K562 (cell line): ENCODE measurements at regions not wholly inside any gene's neighbourhood (a gene's known extent, or its start where the extent isn't known, plus 50 kb on each side); places are given as distances from the start of the nearest gene placed in this dataset.

Experiments used
- ATAC-seq: fragments of 200-7000 bp; cut with Tn5 transposase; 3 replicates; pipeline ENCODE4 v1.9.1; 2020; ENCODE audit warnings: moderate library complexity
- BruUV-seq: library from RNA; stranded (reverse); fragments of 400-500 nt; replicated peaks from 2 replicates; lab custom pipeline; 2021; lab: Mats Ljungman, UMichigan
- CTCF ChIA-PET: fragments of 300-600 bp; formaldehyde crosslinking; extraction: SDS; loops from one replicate; lab custom pipeline; 2021; ENCODE audit warnings: low intra/inter-chr PET ratio; lab: Yijun Ruan, JAX
- POLR2A ChIA-PET: fragments of 300-600, 350-650 bp; sonication (Branson Sonifier 250); formaldehyde crosslinking; extraction: SDS; loops from one replicate; lab custom pipeline; 2021; ENCODE audit warnings: antibody characterized with exemption, inconsistent platforms; lab: Yijun Ruan, JAX
- DNase-seq, 4 experiments: peaks; one replicate each; pipeline versions ENCODE4 v3.0.0 to v3.0.0-alpha.2; 2011 to 2018; ENCODE audit warnings: low spot score in 3 of 4, mixed read lengths in 3 of 4; ENCODE audit errors: extremely low read depth in 1 of 4
- FAIRE-seq: peaks from 2 replicates; lab custom pipeline; 2011; peaks lifted over from hg19 to GRCh38; lab: Jason Lieb, UNC
- H2AFZ ChIP-seq: 2 replicates; pipeline ENCODE4 v1.6.0; 2011; ENCODE audit warnings: low read depth, low read length, control low read depth, inconsistent platforms
- H3K27ac ChIP-seq: fragments of 200-600 bp; 3 replicates; pipeline ENCODE4 v1.8.0; 2011; ENCODE audit warnings: low read depth, mild to moderate bottlenecking, control low read depth, inconsistent platforms, low read length, moderate library complexity, mixed read lengths; ENCODE audit errors: extremely low read depth
- H3K27me3 ChIP-seq, 2 experiments: fragments of 300-600 bp in 1 of 2; 2 replicates in 1 of 2; 3 replicates in 1 of 2; pipeline versions ENCODE4 v1.6.0 to v1.8.0; 2011; ENCODE audit warnings: inconsistent platforms in 2 of 2, low read length in 2 of 2, mild to moderate bottlenecking in 1 of 2, mixed read lengths in 1 of 2, moderate library complexity in 1 of 2; ENCODE audit not compliant: control insufficient read depth in 2 of 2, insufficient read depth in 2 of 2
- H3K36me3 ChIP-seq: fragments of 300-600 bp; 3 replicates; pipeline ENCODE4 v1.8.0; 2011; ENCODE audit warnings: mild to moderate bottlenecking, low read length, inconsistent platforms; ENCODE audit not compliant: control insufficient read depth, insufficient read depth
- H3K4me1 ChIP-seq, 2 experiments: fragments of 200-600 bp in 1 of 2; replicated peaks in 1 of 2; 2 replicates in 1 of 2; 3 replicates in 1 of 2; pipeline versions ENCODE4 v1.5.1 to v1.8.0; 2011; ENCODE audit warnings: inconsistent platforms in 2 of 2, low read length in 2 of 2, mild to moderate bottlenecking in 1 of 2, mixed read lengths in 1 of 2, moderate library complexity in 1 of 2; ENCODE audit not compliant: control insufficient read depth in 2 of 2, insufficient read depth in 2 of 2
- H3K4me2 ChIP-seq: 2 replicates; pipeline ENCODE4 v1.6.1; 2011; ENCODE audit warnings: low read length, control low read depth, inconsistent platforms, mixed read lengths; ENCODE audit not compliant: insufficient read depth
- H3K4me3 ChIP-seq: fragments of 200-600 bp; sonication (generic), shearing (Covaris generic); 2 replicates; pipeline ENCODE4 v1.5.1; 2016; ENCODE audit warnings: control low read depth, inconsistent platforms
- H3K79me2 ChIP-seq: fragments of 200-600 bp; 3 replicates; pipeline ENCODE4 v1.8.0; 2011; ENCODE audit warnings: low read length, inconsistent platforms; ENCODE audit not compliant: control insufficient read depth, insufficient read depth
- H3K9ac ChIP-seq, 2 experiments: 2 replicates each; pipeline versions ENCODE4 v1.6.0 to v1.6.1; 2011; ENCODE audit warnings: low read depth in 2 of 2, low read length in 2 of 2, control low read depth in 1 of 2, inconsistent platforms in 1 of 2, mild to moderate bottlenecking in 1 of 2, mixed read lengths in 1 of 2; ENCODE audit not compliant: insufficient read depth in 1 of 2
- H3K9me1 ChIP-seq: one replicate; pipeline ENCODE4 v1.6.0; 2011; ENCODE audit warnings: inconsistent platforms, mild to moderate bottlenecking, low read length, moderate library complexity; ENCODE audit not compliant: control insufficient read depth, insufficient read depth
- H3K9me3 ChIP-seq: replicated peaks from 2 replicates; pipeline ENCODE4 v1.5.1; 2011; ENCODE audit warnings: low read depth, low read length, inconsistent platforms; ENCODE audit not compliant: control insufficient read depth, insufficient read depth
- H4K20me1 ChIP-seq: replicated peaks from 2 replicates; pipeline ENCODE4 v1.6.1; 2011; ENCODE audit warnings: low read length, inconsistent platforms, mixed read lengths; ENCODE audit not compliant: control insufficient read depth, insufficient read depth
- BRD9 ChIP-seq: fragments of 450-650 bp; IDR thresholded peaks from 2 replicates; pipeline ENCODE4 v1.6.1; 2018; ENCODE audit warnings: low read depth; ENCODE audit not compliant: partially characterized antibody
- ETV5 ChIP-seq: sonication (generic); formaldehyde crosslinking; IDR thresholded peaks from 2 replicates; pipeline ENCODE4 v1.4.0; 2020; ENCODE audit warnings: low read depth, mild to moderate bottlenecking, missing genetic modification reagents
- SIRT6 ChIP-seq: IDR thresholded peaks from one replicate; pipeline ENCODE4 v1.6.1; 2012; ENCODE audit warnings: low read depth, mild to moderate bottlenecking, control low read depth, inconsistent platforms, low read length, moderate library complexity
- THRB ChIP-seq: fragments of 450-650 bp; formaldehyde crosslinking; conservative IDR thresholded peaks from 2 replicates; pipeline ENCODE4 v1.4.0; 2022; ENCODE audit warnings: mild to moderate bottlenecking, missing genetic modification characterization
- ZNF695 ChIP-seq: fragments of 450-650 bp; formaldehyde crosslinking; IDR thresholded peaks from 2 replicates; pipeline ENCODE4 v1.4.0; 2020; ENCODE audit warnings: mild to moderate bottlenecking, moderate library complexity
- WGBS: fragments of 100-300 bp; shearing (Covaris generic); methylation state at CpG from one replicate; pipeline ENCODE4 v1.1.6; 2016; ENCODE audit warnings: low coverage, mixed read lengths; ENCODE audit not compliant: insufficient coverage; ENCODE audit errors: missing lambda C conversion rate; 5-methylcytosine and 5-hydroxymethylcytosine counted together
- in situ Hi-C: fragments of 300-500 bp; cut with MboI; formaldehyde crosslinking; loops from 4 replicates; pipeline ENCODE4 v1.15.0; 2018; ENCODE audit warnings: inconsistent platforms, mixed read lengths
- intact Hi-C: fragments of 100-400 bp; cut with micrococcal nuclease; formaldehyde crosslinking; loops from 2 replicates; pipeline ENCODE4 v1.14.2; 2022

- Histone ChIP-seq H3K9ac (no peak overlapping the region), H3K36me3 (no peaks in the 10 kb centered on the region), H3K27me3 (no peaks in the 10 kb centered on the region), H4K20me1 (no peaks in the 10 kb centered on the region), H3K4me2 (no peak overlapping the region), H3K9me1 (no peaks in the 10 kb centered on the region), H3K4me1 (no peaks in the 10 kb centered on the region), H3K27ac (no peak overlapping the region), H2AFZ (no peak overlapping the region), H3K4me3 (no peak overlapping the region), H3K79me2 (no peaks in the 10 kb centered on the region), H3K9me3 (no peaks in the 10 kb centered on the region)
- 0% methylated on average over 1 of the region's 1 CpG for WGBS
- in situ Hi-C loops (no loop called here), intact Hi-C loops (no loop called here)
- no peak for FAIRE-seq
- no peak for ATAC-seq
- no TSS peak for BruUV-seq
- TF ChIP-seq SIRT6 (no peak), ZNF695 (no peak)
- ChIA-PET CTCF (no interaction called here), POLR2A (no interaction called here)
- DNase-seq, result no peak
These were observed 318.7 kb upstream of the LMCD1 start for GRCh38 chr3:8182904-8183303.

- ChIA-PET CTCF (no interaction called here), POLR2A (no interaction called here)
- DNase-seq (no peak), FAIRE-seq (no peak), ATAC-seq (no peak)
- no peak overlapping the region for H2AFZ ChIP-seq
- no peaks in the 10 kb centered on the region for H4K20me1 ChIP-seq
- intact Hi-C loops, result no loop called here
- no peaks in the 10 kb centered on the region for H3K4me1 ChIP-seq
- in situ Hi-C loops, result no loop called here
- H3K9ac ChIP-seq, result no peak overlapping the region
- no TSS peak for BruUV-seq
- H3K79me2 ChIP-seq, result no peaks in the 10 kb centered on the region
- no peak overlapping the region for H3K27ac ChIP-seq
- no peaks in the 10 kb centered on the region for H3K9me3 ChIP-seq
- no peak overlapping the region for H3K4me3 ChIP-seq
- H3K27me3 ChIP-seq, result no peaks in the 10 kb centered on the region
- WGBS, result 0% methylated on average over 3 of the region's 3 CpGs
- H3K4me2 ChIP-seq, result no peak overlapping the region
- H3K9me1 ChIP-seq, result no peaks in the 10 kb centered on the region
- TF ChIP-seq BRD9 (no peak), THRB (no peak), ETV5 (CRISPR knock-in tag) (no peak)
- H3K36me3 ChIP-seq, result no peaks in the 10 kb centered on the region
These were observed 318.0 kb upstream of the LMCD1 start for GRCh38 chr3:8183627-8184026.
